Cardiac fibroblast (primary cell): ENCODE measurements at regions not wholly inside any gene's neighbourhood (a gene's known extent, or its start where the extent isn't known, plus 50 kb on each side); places are given as distances from the start of the nearest gene placed in this dataset.

ENCODE experiments used
- DNase-seq, 2 donors: peaks; one replicate each; pipeline versions ENCODE4 v3.0.0 to v3.0.0-alpha.2; 2010; ENCODE audit warnings: low read depth in 2 of 2
- H3K4me3 ChIP-seq, 2 donors: replicated peaks in 1 of 2; 1 replicate in 1 of 2; 2 replicates in 1 of 2; pipeline ENCODE4 v1.5.1; 2011; ENCODE audit warnings: low read depth in 2 of 2, low read length in 2 of 2, mild to moderate bottlenecking in 2 of 2, moderate library complexity in 1 of 2
- CTCF ChIP-seq: IDR thresholded peaks from one replicate; pipeline ENCODE4 v1.5.1; 2011; ENCODE audit warnings: low read depth, mild to moderate bottlenecking, low read length, inconsistent platforms

GRCh38 chr10:4312051-4312835, 513.8 kb upstream of the AKR1E2 start:
- no peak for TF ChIP-seq CTCF

GRCh38 chr10:4310172-4310571, 515.8 kb upstream of the AKR1E2 start:
- no peak overlapping the region for H3K4me3 ChIP-seq
- no peak for TF ChIP-seq CTCF
- DNase-seq = no peak

More at GRCh38 chr10:4312051-4312835, 513.8 kb upstream of the AKR1E2 start:
- no peak for DNase-seq
- H3K4me3 ChIP-seq = no peak overlapping the region

GRCh38 chr10:4307910-4308309, 518.1 kb upstream of the AKR1E2 start:
- no peak overlapping the region for H3K4me3 ChIP-seq
- peak in 1 of 2 donors; percentile 68 for DNase-seq
- no peak for TF ChIP-seq CTCF

- peak in 1 of 2 donors; percentile 61 for DNase-seq
- no peak for TF ChIP-seq CTCF
- H3K4me3 ChIP-seq = no peak overlapping the region
Observed at GRCh38 chr10:4306871-4307270, 519.1 kb upstream of the AKR1E2 start.

GRCh38 chr10:4303045-4303444, 518.0 kb upstream of the KLF6 start:
- no peak overlapping the region for H3K4me3 ChIP-seq
- TF ChIP-seq CTCF = no peak
- peak in 1 of 2 donors; percentile 44 for DNase-seq

- H3K4me3 ChIP-seq = no peak overlapping the region
- no peak for DNase-seq
- TF ChIP-seq CTCF = no peak
Observed at GRCh38 chr10:4301291-4302045, 516.5 kb upstream of the KLF6 start.
